ENCODE measurements at regions not wholly inside any gene's neighbourhood (a gene's known extent, or its start where the extent isn't known, plus 50 kb on each side); places are given as distances from the start of the nearest gene placed in this dataset.

DNA sequence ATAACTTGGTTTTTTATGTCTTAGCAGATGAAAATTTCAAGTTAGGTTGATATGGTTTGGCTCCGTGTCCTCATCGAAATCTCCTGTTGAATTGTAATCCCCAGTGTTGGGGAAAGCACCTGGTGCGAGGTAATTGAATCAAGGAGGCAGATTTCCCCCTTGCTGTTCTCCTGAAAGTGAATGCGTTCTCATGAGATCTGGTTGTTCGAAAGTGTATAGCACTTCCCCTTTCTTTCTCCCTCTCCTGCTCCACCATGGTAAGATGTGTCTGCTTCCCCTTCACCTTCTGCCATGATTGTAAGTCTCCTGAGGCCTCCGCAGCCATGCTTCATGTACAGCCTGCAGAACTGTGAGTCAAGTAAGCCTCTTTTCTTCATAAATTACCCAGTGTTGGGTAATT lies 242.1 kb upstream of the TNP1 start:
- no peak for DNase-seq

- DNase-seq: no peak
These were observed 239.7 kb upstream of the TNP1 start for GRCh38 chr2:217099561-217099960.

GRCh38 chr2:217098435-217098834 lies 238.6 kb upstream of the TNP1 start:
- DNase-seq: no peak

DNA sequence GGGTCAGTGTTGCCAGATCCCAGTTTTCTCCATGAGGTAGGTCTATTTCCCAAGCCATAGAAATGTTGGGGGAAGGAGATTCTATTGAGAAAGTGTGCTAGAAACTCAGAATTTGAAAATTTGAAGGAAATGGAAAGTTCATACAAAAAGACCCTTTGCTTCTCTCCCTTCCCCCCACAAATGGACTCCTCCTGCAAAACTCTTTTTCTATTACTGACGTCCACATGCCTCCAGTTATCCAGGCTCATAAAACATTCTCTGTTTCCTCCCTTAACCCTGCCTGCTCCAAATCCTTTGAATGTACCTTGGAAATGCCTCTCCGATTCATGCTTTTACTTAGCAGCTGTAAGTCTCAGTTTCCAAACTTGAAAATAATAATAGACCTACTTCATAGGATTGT lies 237.5 kb upstream of the TNP1 start:
- DNase-seq: no peak

- no peak for DNase-seq
These were observed 236.8 kb upstream of the TNP1 start for GRCh38 chr2:217096474-217097225.

DNA sequence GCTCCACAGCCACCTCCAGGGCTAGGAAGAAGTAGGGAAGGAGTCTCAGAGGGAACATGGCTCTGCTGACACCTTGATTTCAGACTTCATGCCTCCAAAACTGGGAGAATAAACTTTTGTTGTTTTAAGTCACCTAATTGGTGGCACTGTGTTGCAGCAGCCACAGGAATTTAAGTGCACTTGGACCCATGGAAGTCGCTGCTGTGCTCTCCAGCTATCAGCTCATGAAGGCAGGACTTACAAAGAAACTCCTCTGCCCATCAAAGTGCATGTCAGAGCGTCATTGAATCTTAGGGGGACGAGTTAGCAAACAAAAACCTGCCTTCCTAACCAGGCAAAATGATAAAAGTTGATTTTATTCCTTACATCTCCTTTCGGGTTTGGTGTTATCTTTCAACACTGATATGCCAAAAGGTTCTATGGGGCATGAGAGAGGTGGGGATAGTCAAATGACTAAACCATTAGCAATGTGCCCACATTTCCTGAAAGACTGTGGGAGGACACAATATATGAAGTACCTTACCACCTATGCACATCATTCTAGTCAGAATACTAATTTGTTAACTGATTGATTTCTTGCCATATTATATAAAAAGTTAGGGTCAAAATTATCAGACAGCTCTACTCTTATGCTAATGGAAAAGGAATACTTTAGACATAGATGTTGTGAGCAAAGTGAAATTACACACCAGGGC lies 235.8 kb upstream of the TNP1 start:
- DNase-seq: no peak

GRCh38 chr2:217092710-217093379 lies 233.0 kb upstream of the TNP1 start:
- no peak for DNase-seq

- DNase-seq: no peak
These were observed 231.7 kb upstream of the TNP1 start for GRCh38 chr2:217091531-217091930.

GRCh38 chr2:217090884-217091283 lies 231.0 kb upstream of the TNP1 start:
- no peak for DNase-seq

DNA sequence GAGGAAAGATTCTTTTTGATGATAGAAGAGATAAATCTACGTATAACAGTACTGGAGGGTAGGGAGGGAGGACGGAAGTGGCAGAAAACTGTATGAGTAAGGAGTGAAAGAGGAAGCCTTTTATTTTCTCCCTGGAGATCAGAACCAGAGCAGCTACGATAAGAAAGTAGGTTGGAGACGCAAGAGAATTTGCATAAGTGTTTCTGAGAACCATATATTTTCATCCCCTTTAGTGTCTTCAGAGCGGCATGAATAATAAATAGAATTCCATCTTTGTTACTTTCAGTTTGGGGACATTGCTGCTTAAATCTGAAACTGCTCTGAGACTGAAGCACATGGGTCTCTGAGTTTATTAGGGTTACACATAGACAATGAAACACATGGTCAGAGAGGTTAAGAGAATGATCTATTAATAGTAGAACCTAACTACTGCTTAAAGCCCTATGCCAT lies 230.2 kb upstream of the TNP1 start:
- peak; percentile 29 for DNase-seq

DNA sequence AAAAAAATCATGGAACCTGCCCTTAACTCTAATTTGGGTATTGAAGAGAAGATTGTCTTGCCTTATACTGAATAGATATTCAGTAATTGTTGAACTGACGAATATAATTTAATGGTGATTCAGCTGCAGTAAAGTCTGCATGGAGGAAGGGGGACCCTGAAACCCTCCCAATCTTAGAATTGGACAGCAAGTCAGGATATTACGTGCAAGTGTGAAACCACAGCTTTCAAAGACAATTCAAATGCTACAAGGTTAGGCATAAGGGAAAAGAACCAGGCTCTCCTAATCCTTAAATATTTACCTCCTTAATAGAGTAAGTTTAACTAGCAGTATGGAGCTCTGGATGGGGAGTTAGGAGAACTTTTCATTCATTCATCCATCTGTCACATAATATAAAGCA lies 226.9 kb upstream of the TNP1 start:
- DNase-seq: no peak

DNA sequence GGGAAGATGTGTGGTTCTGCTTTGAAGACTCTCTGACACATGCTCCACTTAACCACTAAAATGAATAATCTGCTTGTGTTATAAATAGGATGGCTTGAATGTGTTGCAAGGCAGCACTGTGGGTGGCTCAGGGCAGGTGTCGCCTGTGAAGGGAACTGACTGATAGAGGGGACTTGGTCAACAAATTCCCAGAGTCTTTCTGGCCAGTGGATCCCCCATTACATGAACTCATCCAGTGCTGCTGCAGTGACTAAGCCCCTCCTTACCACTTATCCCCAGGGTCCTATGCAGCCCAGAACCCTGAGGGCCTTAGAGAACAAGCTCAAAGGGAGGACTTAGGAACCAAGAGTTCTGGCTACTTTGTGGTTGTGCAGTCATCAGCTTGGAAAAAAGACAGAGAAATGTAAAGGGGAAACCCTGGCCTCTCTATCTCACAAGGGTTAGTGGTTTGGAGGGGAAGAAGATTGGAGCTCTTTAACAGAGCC lies 226.2 kb upstream of the TNP1 start:
- DNase-seq: peak; percentile 52

GRCh38 chr2:217085543-217085942 lies 225.7 kb upstream of the TNP1 start:
- DNase-seq: peak; percentile 28

DNA sequence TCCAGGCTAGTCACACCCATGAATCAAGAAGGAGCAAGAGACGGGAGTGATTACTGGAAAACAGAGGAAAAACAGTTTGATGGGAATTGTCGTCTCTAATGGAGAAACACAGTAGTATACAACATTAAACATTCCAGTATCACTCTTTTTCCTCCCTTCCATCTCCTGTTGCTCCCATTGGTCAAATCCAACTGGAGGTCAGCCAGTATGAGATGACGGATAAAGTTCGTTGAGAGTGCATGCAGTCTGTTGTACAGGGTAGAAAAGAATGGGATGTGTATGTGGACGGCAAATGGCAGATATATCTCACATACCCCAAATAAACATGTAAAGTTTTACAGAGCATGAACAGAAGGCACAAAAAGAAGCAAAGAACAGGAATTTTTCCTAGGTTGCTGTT lies 221.9 kb upstream of the TNP1 start:
- DNase-seq: no peak

DNA sequence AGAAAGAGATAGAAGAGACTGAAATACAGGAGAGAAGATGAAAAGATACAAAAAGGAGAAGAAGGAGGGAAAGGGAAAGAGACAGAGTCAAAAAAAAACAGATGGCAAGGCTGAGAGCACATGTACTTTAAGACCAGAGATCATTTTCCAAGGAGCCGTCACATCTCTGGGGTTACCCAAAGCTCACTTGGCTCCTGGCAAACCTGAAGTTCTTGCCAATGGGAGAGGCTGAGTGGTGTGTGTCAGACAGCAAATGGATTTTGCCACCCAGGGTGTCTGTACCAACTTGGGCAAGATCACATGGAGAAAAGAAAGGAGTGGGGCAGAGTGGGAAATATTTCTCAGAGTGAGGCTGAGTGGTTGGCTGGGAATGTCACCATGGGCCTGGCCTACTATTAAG lies 219.3 kb upstream of the TNP1 start:
- no peak for DNase-seq

GRCh38 chr2:217077831-217078407 lies 218.1 kb upstream of the TNP1 start:
- no peak for DNase-seq

GRCh38 chr2:217076657-217077232 lies 216.9 kb upstream of the TNP1 start:
- DNase-seq: no peak

- DNase-seq: no peak
These were observed 216.2 kb upstream of the TNP1 start for GRCh38 chr2:217076058-217076435.

GRCh38 chr2:217075268-217076057 lies 215.6 kb upstream of the TNP1 start:
- no peak for DNase-seq

GRCh38 chr2:217074576-217075255 lies 214.9 kb upstream of the TNP1 start:
- no peak for DNase-seq

GRCh38 chr2:217071416-217071815 lies 211.6 kb upstream of the TNP1 start:
- DNase-seq: no peak

DNA sequence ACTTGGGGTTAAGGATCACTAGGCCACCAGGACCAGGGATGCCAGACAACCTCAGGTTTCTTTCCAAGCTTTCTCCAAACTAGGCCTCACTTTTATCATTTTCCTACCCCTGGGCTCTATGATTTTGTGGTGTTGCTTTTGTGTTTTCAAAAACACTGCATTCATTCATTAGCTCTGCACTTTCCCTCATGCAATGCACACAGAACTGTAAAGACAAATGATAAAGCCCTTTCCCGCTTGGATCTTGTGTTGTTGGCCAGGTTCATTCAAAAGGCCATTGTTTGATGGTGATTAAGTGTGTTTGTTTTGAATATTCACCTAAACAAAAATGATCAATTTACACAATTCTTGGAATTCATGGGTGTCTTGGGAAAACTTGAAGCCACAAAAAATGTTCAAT lies 210.7 kb upstream of the TNP1 start:
- DNase-seq: no peak

Measured in stimulated activated CD4-positive, alpha-beta T cell treated with anti-CD3 and anti-CD28 coated beads, Interleukin-15, amount 100 ng/mL, for 24 hours (primary cell).